Endodermal cell (in vitro differentiated cells): ENCODE measurements at regions not wholly inside any gene's neighbourhood (a gene's known extent, or its start where the extent isn't known, plus 50 kb on each side); places are given as distances from the start of the nearest gene placed in this dataset.
"Not testable (repeated sequence)": the region's sequence is repeated elsewhere in the genome, so short reads cannot be mapped to it uniquely, and the experiment has no call there.

Experiments
- DNase-seq: peaks from one replicate; pipeline ENCODE4 v3.0.0-alpha.2; 2017
- H3K27ac ChIP-seq: 2 replicates; pipeline ENCODE4 v1.5.1; 2013; ENCODE audit warnings: mild to moderate bottlenecking, low read depth, low read length, moderate library complexity
- H3K27me3 ChIP-seq: 2 replicates; pipeline ENCODE4 v1.6.1; 2013; ENCODE audit warnings: mild to moderate bottlenecking, low read length, moderate library complexity; ENCODE audit not compliant: insufficient read depth, control insufficient read depth, poor library complexity, severe bottlenecking
- H3K36me3 ChIP-seq: 2 replicates; pipeline ENCODE4 v1.7.0; 2013; ENCODE audit warnings: mild to moderate bottlenecking, low read length, moderate library complexity; ENCODE audit not compliant: control insufficient read depth, insufficient read depth
- H3K4me1 ChIP-seq: one replicate; pipeline ENCODE4 v1.7.0; 2013; ENCODE audit warnings: low read length; ENCODE audit not compliant: control insufficient read depth, insufficient read depth
- H3K4me3 ChIP-seq: 2 replicates; pipeline ENCODE4 v1.5.1; 2013; ENCODE audit warnings: mild to moderate bottlenecking, low read length, moderate library complexity
- H3K9ac ChIP-seq: 2 replicates; pipeline ENCODE4 v1.6.1; 2013; ENCODE audit warnings: mild to moderate bottlenecking, low read length, moderate library complexity; ENCODE audit not compliant: poor library complexity, severe bottlenecking; ENCODE audit errors: extremely low read depth
- H3K9me3 ChIP-seq: 2 replicates; pipeline ENCODE4 v1.6.1; 2013; ENCODE audit warnings: mild to moderate bottlenecking, low read length, moderate library complexity; ENCODE audit not compliant: control insufficient read depth
- H3K27ac Mint-ChIP-seq: 2 replicates; pipeline ENCODE4 v1.8.0; 2020; ENCODE audit warnings: mixed read lengths
- H3K27me3 Mint-ChIP-seq: 2 replicates; pipeline ENCODE4 v1.8.0; 2021; ENCODE audit warnings: mild to moderate bottlenecking, mixed read lengths; ENCODE audit not compliant: insufficient read depth
- H3K36me3 Mint-ChIP-seq: 2 replicates; pipeline ENCODE4 v1.8.0; 2020; ENCODE audit warnings: low read depth, mixed read lengths
- H3K4me1 Mint-ChIP-seq: 2 replicates; pipeline ENCODE4 v1.8.0; 2020; ENCODE audit warnings: mixed read lengths
- H3K4me3 Mint-ChIP-seq: 2 replicates; pipeline ENCODE4 v1.8.0; 2020; ENCODE audit warnings: mild to moderate bottlenecking, moderate library complexity, mixed read lengths
- H3K9me3 Mint-ChIP-seq: 2 replicates; pipeline ENCODE4 v1.8.0; 2020; ENCODE audit warnings: mild to moderate bottlenecking, mixed read lengths
- WGBS, 2 experiments: methylation state at CpG; one replicate each; pipeline versions ENCODE4 v1.1.5 to v1.1.7; 2013; ENCODE audit warnings: missing lambda C conversion rate in 2 of 2, mixed read lengths in 1 of 2; ENCODE audit not compliant: insufficient coverage in 1 of 2, insufficient read length in 1 of 2; 5-methylcytosine and 5-hydroxymethylcytosine counted together

GRCh38 chr9:39496248-39496647, 140.8 kb downstream of the SPATA31A1 start:
- H3K27ac ChIP-seq, H3K36me3 ChIP-seq, H3K4me1 Mint-ChIP-seq, H3K4me3 Mint-ChIP-seq, H3K27ac Mint-ChIP-seq, DNase-seq, H3K27me3 ChIP-seq, H3K27me3 Mint-ChIP-seq, H3K4me3 ChIP-seq, H3K9me3 ChIP-seq, H3K4me1 ChIP-seq, H3K36me3 Mint-ChIP-seq, H3K9ac ChIP-seq, H3K9me3 Mint-ChIP-seq: not testable (repeated sequence)
- no CpG with 5 or more reads among the region's 4 CpGs for WGBS, 2 experiments

DNA sequence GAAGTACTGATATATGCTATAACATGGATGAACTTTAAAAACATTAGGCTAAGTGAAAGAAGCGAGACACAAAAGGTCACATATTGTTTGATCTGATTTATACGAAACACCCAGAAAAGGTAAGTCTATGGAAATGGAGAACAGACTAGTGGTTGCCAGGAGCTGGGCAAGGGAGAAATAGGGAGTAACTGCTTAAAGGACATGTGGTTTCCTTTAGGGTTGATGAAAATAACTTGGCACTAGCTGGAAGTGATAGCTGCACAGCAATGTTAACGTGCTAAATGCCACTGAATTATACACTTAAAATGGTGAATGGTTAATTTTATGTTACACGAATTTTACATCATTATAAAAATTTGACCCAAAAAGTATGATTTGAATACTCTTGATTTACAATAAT, 147.7 kb downstream of the SPATA31A1 start:
- H3K4me1 ChIP-seq, H3K9me3 ChIP-seq, H3K27me3 ChIP-seq, H3K27ac ChIP-seq, DNase-seq, H3K27me3 Mint-ChIP-seq, H3K4me3 Mint-ChIP-seq, H3K27ac Mint-ChIP-seq, H3K36me3 Mint-ChIP-seq, H3K9me3 Mint-ChIP-seq, H3K9ac ChIP-seq, H3K36me3 ChIP-seq, H3K4me3 ChIP-seq, H3K4me1 Mint-ChIP-seq: not testable (repeated sequence)
- no CpG with 5 or more reads among the region's 4 CpGs for WGBS, 2 experiments

GRCh38 chr9:39527387-39528029, 172.0 kb downstream of the SPATA31A1 start:
- H3K27me3 ChIP-seq, H3K27ac ChIP-seq, H3K4me1 Mint-ChIP-seq, H3K9ac ChIP-seq, H3K27ac Mint-ChIP-seq, H3K27me3 Mint-ChIP-seq, H3K4me1 ChIP-seq, H3K9me3 ChIP-seq, H3K36me3 ChIP-seq, H3K9me3 Mint-ChIP-seq, H3K36me3 Mint-ChIP-seq, H3K4me3 Mint-ChIP-seq, H3K4me3 ChIP-seq, DNase-seq: not testable (repeated sequence)
- WGBS, 2 experiments, result 100% methylated on average over 2 of the region's 9 CpGs; no CpG with 5 or more reads in 1 of the 2 experiments

GRCh38 chr9:39532597-39532996, 177.1 kb downstream of the SPATA31A1 start:
- not testable (repeated sequence) for H3K36me3 ChIP-seq, H3K27ac ChIP-seq, H3K4me3 Mint-ChIP-seq, H3K4me1 ChIP-seq, H3K27me3 ChIP-seq, H3K9me3 ChIP-seq, H3K9ac ChIP-seq, H3K9me3 Mint-ChIP-seq, H3K36me3 Mint-ChIP-seq, DNase-seq, H3K4me3 ChIP-seq, H3K27ac Mint-ChIP-seq, H3K4me1 Mint-ChIP-seq, H3K27me3 Mint-ChIP-seq
- WGBS, 2 experiments, result no CpG with 5 or more reads among the region's 6 CpGs

GRCh38 chr9:39533001-39533762, 177.7 kb downstream of the SPATA31A1 start:
- not testable (repeated sequence) for H3K4me1 ChIP-seq, DNase-seq, H3K4me3 Mint-ChIP-seq

DNA sequence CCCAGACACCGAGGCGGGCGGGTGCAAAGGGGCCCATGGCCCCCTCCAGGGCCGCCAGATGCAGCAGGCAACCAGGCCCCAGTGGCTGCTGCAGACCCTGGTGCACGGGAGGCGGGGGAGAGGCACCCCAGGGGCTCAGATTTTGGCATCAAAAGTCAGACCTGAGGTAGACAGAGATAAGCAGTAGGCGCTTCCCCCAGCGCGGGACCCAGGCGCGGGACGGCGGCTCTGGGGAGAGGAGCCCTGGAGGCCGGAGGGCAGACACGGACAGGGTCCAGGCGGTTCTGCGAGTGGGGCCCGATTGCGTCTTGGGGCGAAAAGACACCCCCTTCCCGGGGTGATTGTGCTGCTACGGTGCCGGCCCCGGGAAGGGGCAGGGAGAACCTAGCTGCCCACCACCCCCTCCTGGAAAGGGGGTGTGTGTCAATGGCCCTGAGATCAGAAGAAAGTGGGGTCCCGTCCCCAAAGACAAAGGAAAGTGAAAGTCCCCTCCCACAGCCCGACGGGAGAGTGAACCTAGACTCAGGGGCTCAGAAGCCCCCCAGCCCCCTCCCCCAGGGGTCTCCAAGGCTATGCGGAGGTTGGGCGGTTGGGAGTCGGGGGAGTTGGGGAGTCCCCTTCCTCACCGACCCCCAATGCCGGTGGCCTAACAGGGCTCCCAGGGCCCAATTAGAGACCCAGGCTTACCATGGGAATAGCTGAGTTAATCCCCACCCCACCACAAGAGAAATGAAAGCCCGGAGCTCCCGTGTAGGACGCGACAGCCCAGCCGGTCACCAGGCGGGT, 178.5 kb downstream of the SPATA31A1 start:
- H3K4me3 Mint-ChIP-seq, H3K9me3 ChIP-seq, H3K27ac Mint-ChIP-seq, H3K27me3 ChIP-seq, DNase-seq, H3K9ac ChIP-seq, H3K4me3 ChIP-seq, H3K4me1 Mint-ChIP-seq, H3K4me1 ChIP-seq, H3K27ac ChIP-seq, H3K27me3 Mint-ChIP-seq, H3K36me3 ChIP-seq, H3K36me3 Mint-ChIP-seq, H3K9me3 Mint-ChIP-seq: not testable (repeated sequence)
- 97% methylated on average over 10 of the region's 38 CpGs; no CpG with 5 or more reads in 1 of the 2 experiments for WGBS, 2 experiments

More at GRCh38 chr9:39533001-39533762, 177.7 kb downstream of the SPATA31A1 start:
- not testable (repeated sequence) for H3K9me3 Mint-ChIP-seq, H3K27me3 Mint-ChIP-seq, H3K27ac ChIP-seq, H3K4me1 Mint-ChIP-seq, H3K36me3 Mint-ChIP-seq, H3K27ac Mint-ChIP-seq, H3K27me3 ChIP-seq, H3K36me3 ChIP-seq, H3K9ac ChIP-seq, H3K9me3 ChIP-seq, H3K4me3 ChIP-seq
- WGBS, 2 experiments, result 96% methylated on average over 19 of the region's 38 CpGs; no CpG with 5 or more reads in 1 of the 2 experiments
